ENCODE measurements at regions not wholly inside any gene's neighbourhood (a gene's known extent, or its start where the extent isn't known, plus 50 kb on each side); places are given as distances from the start of the nearest gene placed in this dataset.

- CTCF ChIA-PET = no interaction called here
Observed at GRCh38 chr5:103851091-103851490, 288.5 kb upstream of the NUDT12 start.

More at GRCh38 chr5:103851091-103851490, 288.5 kb upstream of the NUDT12 start:
- Histone ChIP-seq H4K20me1 (ENCODE audit: insufficient read depth) (no peaks in the 10 kb centered on the region), H3K36me3 (ENCODE audit: control insufficient read depth in 1 of 2, insufficient read depth in 2 of 2, low read length in 2 of 2) (no peaks in the 10 kb centered on the region), H3K27me3 (ENCODE audit: insufficient read depth, low read length) (no peaks in the 10 kb centered on the region), H3K9me2 (ENCODE audit: insufficient read depth) (no peaks in the 10 kb centered on the region), H3K79me2 (ENCODE audit: insufficient read depth, low read length) (no peaks in the 10 kb centered on the region), H3K4me2 (ENCODE audit: low read length) (no peak overlapping the region), H3K9ac (ENCODE audit: low read length) (no peak overlapping the region), H2AFZ (ENCODE audit: low read depth, low read length, poor library complexity, severe bottlenecking) (no peak overlapping the region), H3K4me3 (replicated peaks in 1 of 2; ENCODE audit: low read depth in 1 of 2, low read length in 2 of 2) (no peak overlapping the region), H3K4me1 (ENCODE audit: control insufficient read depth in 1 of 2, insufficient read depth in 2 of 2, low read length in 2 of 2) (peaks cover 0 to 21% of the 10 kb centered on the region in 2 experiments), H3K9me3 (ENCODE audit: control insufficient read depth in 1 of 2, insufficient read depth in 1 of 2, low read depth in 1 of 2, low read length in 2 of 2) (no peaks in the 10 kb centered on the region), H3K27ac (ENCODE audit: low read depth, low read length) (no peak overlapping the region)
- no peak for ATAC-seq
- ChIA-PET POLR2A (no interaction called here), RAD21 (ENCODE audit: low non-redundant PET in 1 of 2, low total read pairs in 2 of 2, uncharacterized antibody in 2 of 2, unreplicated experiment in 2 of 2) (no interaction called here)
- BruUV-seq (replicated peaks) = no TSS peak
- intact Hi-C loops (cut with micrococcal nuclease) = no loop called here
- TF ChIP-seq RAD21 (IDR thresholded peaks at IDR 0.05; ENCODE audit: low read depth) (no peak), POLR2AphosphoS5 (IDR thresholded peaks at IDR 0.05; ENCODE audit: low read depth, low read length) (no peak), ZFX (IDR thresholded peaks at IDR 0.05) (no peak), REST (IDR thresholded peaks at IDR 0.05; ENCODE audit: low read depth) (no peak), EZH2 (IDR thresholded peaks at IDR 0.05) (no peak), SP1 (IDR thresholded peaks at IDR 0.05; ENCODE audit: low read depth) (no peak), SIN3A (IDR thresholded peaks at IDR 0.05; ENCODE audit: low read depth) (no peak), YY1 (IDR thresholded peaks at IDR 0.05; ENCODE audit: extremely low read depth, insufficient replicate concordance, low read depth, low read length) (no peak), CTCF (IDR thresholded peaks at IDR 0.05 in 2 of 3, conservative IDR thresholded peaks at IDR 0.05 in 1 of 3; ENCODE audit: borderline replicate concordance in 1 of 3, insufficient read depth in 1 of 3, low read depth in 2 of 3, low read length in 2 of 3) (no peak), EZH2phosphoT487 (IDR thresholded peaks at IDR 0.05; ENCODE audit: borderline replicate concordance) (no peak)
- DNase-seq (ENCODE audit: low read depth, low spot score) = no peak

Measured in HCT116 (cell line).